ENCODE measurements at regions not wholly inside any gene's neighbourhood (a gene's known extent, or its start where the extent isn't known, plus 50 kb on each side); places are given as distances from the start of the nearest gene placed in this dataset.

DNA sequence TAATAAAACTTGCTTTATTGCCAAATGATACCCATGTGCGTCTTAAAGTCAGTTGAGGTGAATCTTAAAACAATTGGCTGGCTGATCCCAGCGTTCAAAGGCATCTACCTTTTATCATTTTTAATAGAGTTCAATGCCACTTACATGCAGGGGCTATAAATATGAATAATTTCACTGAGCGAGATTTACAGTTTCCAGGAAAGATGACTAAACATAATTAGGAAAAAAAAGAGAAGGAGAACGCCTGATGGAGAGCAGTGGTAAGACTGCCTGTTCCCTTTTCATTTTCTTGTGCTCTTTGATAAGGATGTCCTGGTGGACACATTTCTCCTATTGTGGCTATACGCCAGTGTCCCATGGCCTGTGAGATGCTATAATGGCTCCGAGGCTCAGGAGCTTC is 139.9 kb upstream of the SLC22A23 start (continued):
- TF ChIP-seq ZNF425 (CRISPR knock-in tag; conservative IDR thresholded peaks at IDR 0.05) (no peak), ZNF671 (CRISPR knock-in tag; IDR thresholded peaks at IDR 0.05) (no peak)

GRCh38 chr6:3594201-3594600 is 137.4 kb upstream of the SLC22A23 start:
- H3K4me3 Mint-ChIP-seq, result no peak overlapping the region
- ChIA-PET POLR2A (no interaction called here), CTCF (no interaction called here)
- no peaks in the 10 kb centered on the region; the same call in 1 of the 2 replicates for H3K27me3 Mint-ChIP-seq (ENCODE audit: low read depth)
- no peaks in the 10 kb centered on the region for H3K9me3 Mint-ChIP-seq
- H3K4me1 Mint-ChIP-seq, result no peaks in the 10 kb centered on the region
- no peaks in the 10 kb centered on the region for H3K36me3 Mint-ChIP-seq
- ATAC-seq (no peak), DNase-seq (ENCODE audit: low spot score) (no peak)
- no peak for TF ChIP-seq RELA (CRISPR knock-in tag; IDR thresholded peaks at IDR 0.05; ENCODE audit: borderline replicate concordance)
- no peak for TF ChIP-seq NFYB (CRISPR knock-in tag; conservative IDR thresholded peaks at IDR 0.05; ENCODE audit: low read depth)
- TF ChIP-seq SMAD4 (CRISPR knock-in tag; IDR thresholded peaks at IDR 0.05), result no peak
- TF ChIP-seq ZNF121 (CRISPR knock-in tag; IDR thresholded peaks at IDR 0.05), result no peak
- TF ChIP-seq, protein P1, sequence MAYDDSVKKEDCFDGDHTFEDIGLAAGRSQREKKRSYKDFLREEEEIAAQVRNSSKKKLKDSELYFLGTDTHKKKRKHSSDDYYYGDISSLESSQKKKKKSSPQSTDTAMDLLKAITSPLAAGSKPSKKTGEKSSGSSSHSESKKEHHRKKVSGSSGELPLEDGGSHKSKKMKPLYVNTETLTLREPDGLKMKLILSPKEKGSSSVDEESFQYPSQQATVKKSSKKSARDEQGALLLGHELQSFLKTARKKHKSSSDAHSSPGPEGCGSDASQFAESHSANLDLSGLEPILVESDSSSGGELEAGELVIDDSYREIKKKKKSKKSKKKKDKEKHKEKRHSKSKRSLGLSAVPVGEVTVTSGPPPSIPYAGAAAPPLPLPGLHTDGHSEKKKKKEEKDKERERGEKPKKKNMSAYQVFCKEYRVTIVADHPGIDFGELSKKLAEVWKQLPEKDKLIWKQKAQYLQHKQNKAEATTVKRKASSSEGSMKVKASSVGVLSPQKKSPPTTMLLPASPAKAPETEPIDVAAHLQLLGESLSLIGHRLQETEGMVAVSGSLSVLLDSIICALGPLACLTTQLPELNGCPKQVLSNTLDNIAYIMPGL (CRISPR knock-in tag; IDR thresholded peaks at IDR 0.05), result no peak
- TF ChIP-seq USF2 (CRISPR knock-in tag; IDR thresholded peaks at IDR 0.05), result no peak
- TF ChIP-seq ATF3 (CRISPR knock-in tag; conservative IDR thresholded peaks at IDR 0.05), result no peak
- TF ChIP-seq OVOL2 (CRISPR knock-in tag; IDR thresholded peaks at IDR 0.05; ENCODE audit: borderline replicate concordance), result no peak
- TF ChIP-seq ZNF317 (CRISPR knock-in tag; IDR thresholded peaks at IDR 0.05; ENCODE audit: borderline replicate concordance, low read depth), result no peak
- TF ChIP-seq NFATC4 (CRISPR knock-in tag; IDR thresholded peaks at IDR 0.05), result no peak
- no peak for TF ChIP-seq KAT7 (CRISPR knock-in tag; IDR thresholded peaks at IDR 0.05; ENCODE audit: borderline replicate concordance)
- TF ChIP-seq JUN (CRISPR knock-in tag; IDR thresholded peaks at IDR 0.05), result no peak
- no peak for TF ChIP-seq ZMAT4 (CRISPR knock-in tag; IDR thresholded peaks at IDR 0.05)
- TF ChIP-seq GRHL2 (CRISPR knock-in tag; IDR thresholded peaks at IDR 0.05; ENCODE audit: insufficient replicate concordance, severe bottlenecking), result no peak
- no peak for TF ChIP-seq TEAD1 (CRISPR knock-in tag; IDR thresholded peaks at IDR 0.05)
- TF ChIP-seq, protein P2, sequence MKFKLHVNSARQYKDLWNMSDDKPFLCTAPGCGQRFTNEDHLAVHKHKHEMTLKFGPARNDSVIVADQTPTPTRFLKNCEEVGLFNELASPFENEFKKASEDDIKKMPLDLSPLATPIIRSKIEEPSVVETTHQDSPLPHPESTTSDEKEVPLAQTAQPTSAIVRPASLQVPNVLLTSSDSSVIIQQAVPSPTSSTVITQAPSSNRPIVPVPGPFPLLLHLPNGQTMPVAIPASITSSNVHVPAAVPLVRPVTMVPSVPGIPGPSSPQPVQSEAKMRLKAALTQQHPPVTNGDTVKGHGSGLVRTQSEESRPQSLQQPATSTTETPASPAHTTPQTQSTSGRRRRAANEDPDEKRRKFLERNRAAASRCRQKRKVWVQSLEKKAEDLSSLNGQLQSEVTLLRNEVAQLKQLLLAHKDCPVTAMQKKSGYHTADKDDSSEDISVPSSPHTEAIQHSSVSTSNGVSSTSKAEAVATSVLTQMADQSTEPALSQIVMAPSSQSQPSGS (CRISPR knock-in tag; IDR thresholded peaks at IDR 0.05; ENCODE audit: borderline replicate concordance, low read depth), result no peak
- no peak for TF ChIP-seq ERG (CRISPR knock-in tag; IDR thresholded peaks at IDR 0.05)
- no peak overlapping the region for H3K27ac Mint-ChIP-seq

Data from WTC11 (cell line).